NCI-H524 treated with DMSO at 0.1 percent for 48 hours (cell line): ENCODE measurements at regions not wholly inside any gene's neighbourhood (a gene's known extent, or its start where the extent isn't known, plus 50 kb on each side); places are given as distances from the start of the nearest gene placed in this dataset.

ENCODE experiments used
- DNase-seq: peaks from one replicate; lab custom pipeline; 2025; lab: John Stamatoyannopoulos, UW

DNA sequence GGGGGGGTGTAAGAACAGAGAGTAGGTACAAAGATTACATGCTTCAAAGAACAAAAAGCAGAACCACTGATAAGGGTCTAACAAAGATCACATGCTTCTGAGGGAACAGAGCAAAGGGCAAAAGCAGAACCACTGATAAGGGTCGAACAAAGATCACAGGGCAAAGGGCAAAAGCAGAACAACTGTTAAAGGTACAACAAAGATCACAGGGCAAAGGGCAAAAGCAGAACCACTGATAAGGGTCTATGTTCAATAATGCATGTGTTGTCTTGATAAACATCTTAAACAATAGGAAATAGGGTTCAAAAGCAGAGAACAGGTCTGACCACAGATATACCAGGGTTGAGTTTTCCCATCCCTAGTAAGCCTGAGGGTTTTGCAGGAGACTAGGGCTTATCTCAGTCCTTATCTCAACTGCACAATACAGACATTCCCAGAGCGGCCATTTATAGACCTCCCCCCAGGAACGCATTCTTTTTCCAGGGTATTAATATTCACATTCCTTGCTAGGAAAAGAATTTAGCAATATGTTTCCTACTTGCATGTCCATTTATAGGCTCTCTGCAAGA, 81.9 kb upstream of the PGR start:
- DNase-seq = no peak

DNA sequence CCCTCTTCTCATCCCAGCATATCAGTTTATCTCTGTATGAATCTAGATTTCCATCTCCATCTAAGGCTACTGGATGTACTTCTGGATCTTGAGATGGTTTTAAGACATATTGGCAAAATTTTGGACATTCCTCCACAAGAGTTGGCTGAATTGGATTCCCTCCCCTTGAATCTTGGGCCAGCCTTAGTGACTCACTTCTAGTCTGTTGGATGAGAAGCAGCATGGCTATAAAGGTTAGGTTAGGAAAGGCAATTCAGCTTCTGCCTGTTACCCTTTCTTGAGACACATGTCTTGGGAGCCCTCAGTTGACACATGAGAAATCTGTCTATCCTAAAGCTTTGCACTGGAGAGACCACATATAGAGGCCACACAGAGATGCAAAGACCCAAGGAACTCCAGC, 73.0 kb upstream of the PGR start:
- DNase-seq = no peak

DNA sequence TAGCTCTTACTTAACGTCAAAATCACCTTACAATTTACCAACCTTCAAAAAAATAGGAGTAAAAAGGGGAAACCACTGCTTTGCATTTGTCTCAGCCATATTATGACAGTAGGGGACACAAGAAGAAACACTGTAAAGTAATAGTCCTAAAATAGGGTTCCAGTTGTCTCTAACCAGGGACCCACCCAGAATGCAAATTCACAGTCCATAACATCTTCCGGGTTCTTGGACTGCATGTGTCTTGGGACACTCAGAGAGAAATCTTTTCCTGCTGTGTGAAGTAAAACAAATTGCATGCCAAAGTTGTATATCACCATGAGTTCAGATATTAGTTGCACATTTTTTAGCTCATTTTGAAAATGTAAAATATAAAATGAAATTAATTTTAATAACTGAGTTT, 69.8 kb upstream of the PGR start:
- no peak for DNase-seq

DNA sequence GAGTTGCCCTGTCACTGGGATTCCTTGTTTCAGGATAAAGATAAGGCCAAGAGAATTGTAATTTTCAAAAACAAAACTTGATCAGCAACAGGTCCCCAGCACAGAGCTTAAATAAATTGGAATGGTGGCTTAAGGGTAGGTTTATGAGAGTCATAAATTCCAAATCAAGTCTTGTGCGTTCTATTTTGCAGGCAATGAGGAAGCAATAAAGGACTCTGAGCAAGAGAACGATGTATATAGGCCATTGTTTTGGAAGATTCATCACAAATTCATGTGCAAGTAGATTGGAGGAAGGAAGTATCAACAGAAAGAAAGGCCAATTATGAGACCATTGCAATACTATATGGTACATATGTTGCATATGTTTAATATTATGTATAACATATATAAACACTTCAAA, 65.7 kb upstream of the PGR start:
- DNase-seq = no peak

DNA sequence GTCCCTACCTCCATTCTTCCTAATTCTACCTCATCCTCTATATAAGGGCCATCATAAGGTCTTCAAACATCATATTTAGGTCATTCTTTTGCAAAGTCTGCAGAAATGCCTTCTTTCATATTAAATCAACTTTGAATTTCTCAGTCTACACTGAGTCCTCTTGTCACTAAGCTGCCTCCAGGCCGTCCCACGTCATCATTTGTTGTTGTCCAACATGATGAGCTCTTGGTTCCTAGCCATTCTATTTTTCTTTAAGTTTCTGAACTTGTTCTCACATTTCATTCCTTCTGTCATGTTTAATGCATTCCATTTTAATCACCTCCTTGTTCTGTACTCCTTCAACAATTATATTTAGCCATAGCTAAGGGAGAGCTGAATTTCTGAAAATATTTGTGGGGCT, 59.2 kb upstream of the PGR start:
- no peak for DNase-seq

DNA sequence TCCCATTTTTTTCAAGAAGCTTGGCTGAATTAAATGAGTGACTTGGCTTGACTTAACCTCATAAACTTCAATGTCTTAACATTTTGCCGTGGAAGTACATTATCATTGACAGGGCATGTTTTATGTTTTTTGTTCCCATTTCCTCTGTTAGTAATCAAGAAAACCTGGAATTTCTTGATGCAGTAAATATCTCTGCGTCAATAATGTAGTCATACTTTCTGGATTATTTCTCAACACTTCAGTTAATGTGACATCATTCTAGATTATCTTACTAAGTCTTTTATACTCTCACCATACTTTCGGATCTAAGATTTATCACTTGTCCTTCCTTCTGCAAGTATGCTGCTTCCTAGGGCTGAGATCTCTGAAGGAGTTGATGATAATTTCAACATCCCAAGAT, 58.6 kb upstream of the PGR start:
- DNase-seq = no peak

DNA sequence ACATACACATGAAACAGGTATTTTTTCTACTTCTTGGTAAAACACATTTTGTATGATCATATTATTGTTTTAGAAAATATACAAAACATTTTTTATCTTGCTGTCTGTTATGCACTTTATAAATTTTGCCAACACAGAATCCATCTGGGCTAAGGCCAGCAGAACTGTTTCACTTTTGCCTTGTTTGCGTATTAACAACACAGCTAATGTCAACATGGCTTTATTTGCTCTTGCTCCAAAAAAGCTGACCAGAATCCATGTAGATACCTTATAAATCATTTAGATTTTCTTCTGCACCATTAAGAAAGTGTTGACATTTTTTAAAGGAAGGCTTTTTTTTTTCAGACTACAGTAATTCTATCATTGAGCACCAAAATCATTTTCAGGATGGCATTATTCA, 58.1 kb upstream of the PGR start:
- DNase-seq = no peak

DNA sequence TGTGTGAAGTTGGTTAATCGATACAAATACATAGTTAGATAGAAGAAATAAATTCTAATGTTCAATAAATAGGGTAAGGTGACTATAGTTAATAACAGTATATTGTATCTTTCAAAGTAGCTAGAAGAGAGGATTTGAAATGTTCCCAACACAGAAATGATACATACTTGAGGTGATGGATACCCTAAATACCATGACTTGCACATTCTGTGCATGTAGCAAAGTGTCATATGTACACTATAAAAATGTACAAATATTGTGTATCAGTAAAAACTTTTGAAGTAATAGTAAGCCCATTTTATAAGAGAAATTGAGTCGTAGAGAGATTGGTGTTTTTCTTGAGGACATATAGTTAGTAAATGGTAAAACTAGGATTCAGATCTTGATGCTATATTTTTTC, 56.4 kb upstream of the PGR start:
- no peak for DNase-seq

DNA sequence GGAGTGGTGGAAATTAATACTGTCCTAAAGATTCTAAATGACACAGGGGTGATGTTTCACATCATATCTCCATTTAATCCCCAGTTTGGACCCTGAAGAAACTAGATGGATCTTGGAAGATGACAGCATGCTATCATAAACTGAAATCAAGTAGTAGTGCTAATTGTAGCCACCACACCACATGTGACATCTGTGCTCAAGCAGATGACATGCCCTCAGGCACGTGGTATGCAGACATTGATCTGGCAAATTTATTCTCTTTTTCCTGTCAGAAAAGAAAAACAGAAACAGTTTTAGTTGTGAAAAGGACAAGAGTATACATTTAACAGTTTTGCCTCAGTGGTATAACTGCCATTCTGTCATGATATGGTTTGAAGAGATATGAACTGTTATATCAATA, 52.9 kb upstream of the PGR start:
- no peak for DNase-seq

DNA sequence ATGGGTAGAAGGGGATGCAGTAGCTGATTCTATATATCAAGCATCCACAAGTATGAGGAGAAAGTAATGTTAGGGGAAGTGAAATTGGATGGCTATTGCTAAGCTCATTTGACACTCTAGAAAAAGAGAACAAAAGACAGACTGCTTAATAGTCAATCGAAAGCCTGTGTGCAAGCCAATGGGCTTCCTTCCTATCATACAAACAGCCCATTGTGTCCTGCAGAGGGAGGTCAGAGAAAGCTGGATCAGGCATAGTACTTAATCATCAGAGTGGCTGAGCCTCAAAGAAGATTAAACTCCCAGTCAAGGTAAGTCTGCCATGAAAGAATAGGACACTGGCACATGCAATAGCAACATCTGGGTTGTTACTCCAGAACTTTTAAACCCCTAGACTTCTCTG, 50.9 kb upstream of the PGR start:
- no peak for DNase-seq
